ENCODE measurements at regions not wholly inside any gene's neighbourhood (a gene's known extent, or its start where the extent isn't known, plus 50 kb on each side); places are given as distances from the start of the nearest gene placed in this dataset.
"Not testable (repeated sequence)": the region's sequence is repeated elsewhere in the genome, so short reads cannot be mapped to it uniquely, and the experiment has no call there.

DNA sequence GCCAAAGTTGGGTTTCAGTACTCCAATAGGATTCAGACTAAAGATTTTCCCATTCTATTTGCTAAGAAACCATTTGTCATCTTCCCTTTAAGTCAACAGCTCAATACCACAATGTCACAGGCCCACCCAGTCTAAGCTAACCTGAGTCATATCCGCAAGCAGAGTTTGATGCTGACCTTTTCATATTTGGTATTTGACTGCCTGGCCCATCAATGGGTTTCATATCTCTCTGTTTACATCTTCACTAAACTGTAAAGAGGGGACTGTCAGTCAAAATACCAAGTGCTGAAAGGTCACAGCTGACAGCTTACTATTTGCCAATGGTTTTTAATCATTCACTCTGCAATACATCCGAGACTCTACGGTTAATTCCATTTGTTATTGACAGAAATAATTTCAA, 707.5 kb upstream of the ACTRT1 start:
- DNase-seq = no peak

DNA sequence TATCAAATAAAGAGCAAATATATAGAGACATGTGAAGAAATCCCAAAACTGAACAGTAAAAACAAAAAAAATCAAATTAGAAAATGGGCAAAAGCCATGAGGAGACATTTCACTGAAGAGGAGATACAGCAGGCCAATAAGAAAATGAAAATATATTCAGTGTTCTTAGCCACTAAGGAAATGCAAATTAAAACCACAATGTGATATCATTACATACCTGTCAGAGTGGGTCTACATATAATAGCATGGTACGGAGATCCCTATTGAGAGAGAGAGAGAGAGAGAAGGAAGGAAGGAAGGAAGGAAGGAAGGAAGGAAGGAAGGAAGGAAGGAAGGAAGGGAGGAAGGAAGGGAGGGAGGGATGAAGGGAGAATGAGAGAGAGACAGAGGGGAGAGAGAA, 707.0 kb upstream of the ACTRT1 start:
- DNase-seq = no peak

DNA sequence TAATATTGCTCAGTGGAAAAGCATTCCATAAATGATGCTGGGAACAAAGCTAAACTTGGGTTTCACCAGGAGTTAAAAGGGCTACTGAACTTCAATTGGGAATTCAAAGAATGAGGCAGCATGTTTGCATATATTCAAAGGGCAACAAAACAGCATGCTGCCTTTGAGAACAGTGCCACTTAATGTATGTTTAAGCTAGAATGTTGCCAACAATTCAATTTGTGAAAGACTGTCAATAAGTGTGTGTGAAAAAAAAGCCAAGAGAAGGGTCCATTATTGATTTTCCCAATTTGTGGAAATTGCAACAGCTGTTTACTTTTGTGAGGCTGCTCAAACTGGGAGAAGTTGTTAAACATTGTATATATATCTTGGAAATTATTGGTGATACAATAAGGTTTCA, 701.9 kb upstream of the ACTRT1 start:
- no peak for DNase-seq

DNA sequence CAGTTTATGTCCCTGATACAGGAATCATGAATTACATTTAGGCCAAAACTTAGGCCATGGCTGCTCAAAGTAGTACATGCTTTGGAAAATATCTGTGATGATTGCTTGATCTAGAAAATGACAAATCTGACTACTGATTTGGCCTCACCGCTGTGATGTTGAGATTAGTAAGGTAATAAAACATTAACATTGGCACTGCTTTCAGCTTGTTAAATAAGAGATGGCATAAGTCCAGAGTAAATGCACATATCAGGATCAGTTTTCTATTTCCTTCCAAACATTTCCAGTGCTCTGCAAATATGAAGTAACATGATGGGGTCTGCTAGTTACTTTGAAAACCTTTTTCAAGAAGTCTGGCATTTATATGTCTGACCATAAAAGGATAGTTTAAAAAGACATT, 687.3 kb upstream of the ACTRT1 start:
- DNase-seq = no peak

DNA sequence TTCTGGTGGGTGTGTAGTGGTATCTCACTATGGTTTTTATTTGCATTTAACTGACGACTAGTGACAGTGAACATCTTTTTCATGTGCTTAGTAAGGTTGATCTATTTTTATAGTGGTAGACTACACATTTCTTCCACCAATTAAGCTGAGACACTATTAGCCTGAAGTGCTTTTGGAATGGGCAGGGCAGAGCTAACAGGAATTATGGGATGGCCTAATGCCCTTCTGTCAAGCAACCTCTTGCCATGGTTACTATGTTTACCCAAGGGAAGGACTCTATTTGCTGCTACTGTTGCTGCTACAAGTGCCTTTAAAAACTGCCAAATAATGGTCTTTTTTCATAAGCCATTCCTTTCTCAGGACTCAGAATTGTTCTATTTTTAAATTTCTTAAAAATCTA, 676.7 kb upstream of the ACTRT1 start:
- no peak for DNase-seq

DNA sequence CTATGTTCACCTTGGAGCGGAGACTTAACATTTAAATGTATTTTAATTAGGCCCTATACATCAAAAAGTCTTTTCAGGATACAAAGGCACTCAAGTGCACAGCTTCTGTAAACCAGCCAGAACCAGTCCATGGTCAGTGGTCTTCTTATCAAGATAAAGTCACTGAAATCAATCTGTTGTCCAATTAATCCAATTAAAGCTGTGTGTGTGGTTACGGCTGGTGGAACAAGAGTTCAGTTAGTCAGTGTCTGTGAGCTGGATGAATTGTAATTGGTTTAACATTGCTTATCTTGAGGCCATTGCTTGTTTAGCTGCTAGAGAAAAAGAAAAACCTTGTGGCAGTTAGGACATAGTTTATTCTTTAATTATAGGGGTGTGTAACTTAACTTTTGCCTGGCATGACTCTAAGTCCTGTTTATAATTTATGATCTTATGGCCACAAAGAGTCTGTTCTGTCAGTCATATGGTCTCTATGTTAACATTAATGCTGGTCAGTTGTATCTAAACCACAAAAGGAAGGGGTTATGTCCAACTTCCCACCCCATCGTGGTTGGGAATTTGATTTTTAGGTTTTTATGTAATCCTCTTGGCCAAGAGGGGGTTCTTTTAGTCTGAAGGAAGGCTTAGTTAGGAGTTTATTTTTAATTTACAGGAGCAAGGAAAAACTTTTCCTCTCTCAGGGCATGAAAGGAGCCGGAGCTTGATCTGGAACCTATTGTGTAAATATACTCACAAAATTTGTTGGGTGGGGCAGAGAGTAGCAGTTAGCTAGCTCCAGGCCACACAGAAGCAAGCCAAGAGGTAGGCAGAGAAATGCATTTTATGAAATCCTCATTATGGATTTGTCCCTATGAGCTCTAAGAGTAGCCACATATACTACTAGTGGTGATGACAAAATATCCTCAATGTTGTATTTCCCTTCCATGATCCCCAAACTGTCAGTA, 665.7 kb upstream of the ACTRT1 start:
- no peak for DNase-seq

DNA sequence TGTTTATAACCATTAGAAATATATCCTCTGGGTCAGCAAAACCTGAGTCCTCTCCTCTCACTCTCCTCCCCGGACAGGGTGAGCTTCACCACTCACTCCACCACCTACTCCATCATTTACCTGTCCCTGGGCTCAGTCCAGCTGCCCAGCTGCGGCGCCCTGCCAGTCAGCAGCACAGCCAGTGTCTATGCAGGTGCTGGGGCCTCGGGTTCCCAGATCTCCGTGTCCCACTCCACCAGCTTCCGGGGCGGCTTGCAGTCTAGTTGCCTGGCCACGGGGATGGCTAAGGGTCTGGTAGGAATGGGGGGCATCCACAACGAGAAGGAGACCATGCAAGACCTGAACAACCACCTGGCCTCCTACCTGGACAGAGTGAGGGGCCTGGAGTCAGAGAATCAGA, 662.2 kb upstream of the ACTRT1 start:
- DNase-seq = no peak

DNA sequence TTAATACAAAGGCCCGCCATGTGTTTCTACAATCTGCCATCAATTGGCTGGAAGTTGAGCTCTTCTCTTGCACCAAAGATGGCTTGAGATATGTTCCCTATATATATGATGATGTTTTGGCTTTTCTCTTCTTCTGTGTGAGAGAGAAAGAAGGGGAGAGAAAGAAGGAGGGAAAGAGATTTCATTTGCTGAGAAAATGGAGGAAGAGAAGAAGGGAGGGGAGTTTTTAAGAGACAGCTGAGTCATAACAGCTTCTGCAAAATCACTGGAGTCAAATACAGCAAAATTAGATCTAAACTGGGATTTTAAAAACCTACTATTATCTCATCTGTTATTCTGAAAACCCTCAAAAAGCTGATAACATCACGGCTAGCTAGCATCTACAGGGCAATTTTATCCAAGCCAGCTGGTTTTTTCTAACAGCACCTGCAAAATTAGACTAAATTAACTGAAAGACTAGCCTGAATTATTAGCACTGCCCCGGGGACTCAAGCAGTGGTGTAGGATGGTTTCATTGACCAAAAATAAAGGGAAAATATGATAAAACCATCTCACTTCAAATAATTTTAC, 647.6 kb upstream of the ACTRT1 start:
- DNase-seq = no peak

DNA sequence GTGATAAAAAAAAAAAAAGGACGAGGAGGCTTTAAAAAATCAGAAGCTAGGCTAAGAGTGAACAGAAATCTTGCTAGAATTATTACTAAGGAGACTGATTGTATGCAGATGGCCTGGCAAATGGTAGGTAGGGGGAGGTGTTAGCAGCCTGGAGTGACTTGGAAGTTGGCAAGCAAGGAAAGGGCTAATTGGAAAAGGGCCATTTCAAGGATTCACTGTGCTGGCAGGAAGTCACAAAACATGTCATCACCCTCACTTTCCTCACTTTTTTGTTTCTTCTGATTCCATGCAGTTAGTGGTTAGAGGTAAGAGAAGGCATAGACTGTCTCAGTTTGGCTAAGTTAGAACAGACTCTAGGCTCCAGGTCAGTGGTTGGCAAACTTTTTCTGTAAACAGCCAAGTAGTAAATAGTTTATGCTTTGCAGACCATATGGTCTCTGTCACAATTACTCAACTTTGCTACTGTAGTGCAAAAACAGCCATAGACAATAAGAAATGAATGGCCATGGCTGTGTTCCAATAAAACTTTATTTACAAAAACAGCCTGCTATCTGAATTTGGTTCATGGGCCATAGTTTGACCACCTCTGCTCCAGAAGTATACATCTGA, 646.5 kb upstream of the ACTRT1 start:
- no peak for DNase-seq

DNA sequence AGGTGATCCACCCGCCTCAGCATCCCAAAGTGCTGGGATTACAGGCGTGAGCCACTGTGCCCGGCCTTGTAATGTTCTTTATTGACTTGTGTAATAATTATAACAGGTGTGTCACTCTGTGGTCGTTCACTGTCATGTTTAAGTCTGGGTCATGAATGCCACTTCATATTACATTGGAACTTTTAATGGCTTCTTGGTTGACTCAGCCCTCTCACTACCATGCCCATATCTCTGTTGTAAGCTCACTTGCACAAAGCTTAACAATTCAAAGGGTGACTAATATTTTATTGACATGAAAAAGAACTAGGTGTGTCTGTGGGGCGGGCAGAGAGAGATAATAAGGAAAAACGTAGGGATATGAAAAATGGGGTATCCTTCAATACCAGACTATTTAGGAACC, 639.7 kb upstream of the ACTRT1 start:
- no peak for DNase-seq

DNA sequence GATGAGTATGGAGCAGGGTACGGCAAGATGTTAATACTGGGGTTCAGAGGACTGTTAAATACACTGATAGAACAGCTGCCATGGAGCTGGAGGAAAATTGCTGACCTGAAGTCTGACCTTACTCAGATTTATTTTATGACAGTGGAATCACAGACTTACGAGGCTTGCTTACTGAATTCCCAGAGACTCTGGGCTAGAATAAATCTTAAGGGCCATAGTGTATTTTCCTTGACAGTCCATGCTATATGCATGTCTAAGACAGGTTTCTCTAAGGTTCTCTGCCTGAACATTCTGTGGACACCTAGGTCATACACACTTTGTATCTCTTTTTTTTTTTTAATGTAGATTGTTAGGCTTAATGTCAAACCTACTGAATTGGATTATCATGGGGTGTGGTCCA, 633.2 kb upstream of the ACTRT1 start:
- DNase-seq = no peak

DNA sequence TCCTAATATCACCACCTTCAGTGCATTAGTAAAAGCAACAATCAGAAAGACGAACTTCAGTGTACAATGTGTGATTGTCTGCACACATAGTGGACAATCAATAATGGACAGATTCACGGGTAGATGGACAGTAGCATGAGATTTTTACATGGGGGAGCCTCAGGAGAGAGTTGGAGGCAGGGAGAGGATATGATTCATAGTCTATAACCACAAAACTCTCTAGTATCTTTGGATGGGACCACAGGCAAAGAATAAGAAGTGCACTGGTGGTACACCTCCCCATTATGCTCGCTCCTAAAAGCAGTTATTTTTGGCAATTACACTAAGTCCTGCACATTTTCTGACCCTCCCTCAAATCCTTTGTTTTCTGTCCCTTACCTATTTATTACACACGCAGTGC, 624.4 kb upstream of the ACTRT1 start:
- no peak for DNase-seq

DNA sequence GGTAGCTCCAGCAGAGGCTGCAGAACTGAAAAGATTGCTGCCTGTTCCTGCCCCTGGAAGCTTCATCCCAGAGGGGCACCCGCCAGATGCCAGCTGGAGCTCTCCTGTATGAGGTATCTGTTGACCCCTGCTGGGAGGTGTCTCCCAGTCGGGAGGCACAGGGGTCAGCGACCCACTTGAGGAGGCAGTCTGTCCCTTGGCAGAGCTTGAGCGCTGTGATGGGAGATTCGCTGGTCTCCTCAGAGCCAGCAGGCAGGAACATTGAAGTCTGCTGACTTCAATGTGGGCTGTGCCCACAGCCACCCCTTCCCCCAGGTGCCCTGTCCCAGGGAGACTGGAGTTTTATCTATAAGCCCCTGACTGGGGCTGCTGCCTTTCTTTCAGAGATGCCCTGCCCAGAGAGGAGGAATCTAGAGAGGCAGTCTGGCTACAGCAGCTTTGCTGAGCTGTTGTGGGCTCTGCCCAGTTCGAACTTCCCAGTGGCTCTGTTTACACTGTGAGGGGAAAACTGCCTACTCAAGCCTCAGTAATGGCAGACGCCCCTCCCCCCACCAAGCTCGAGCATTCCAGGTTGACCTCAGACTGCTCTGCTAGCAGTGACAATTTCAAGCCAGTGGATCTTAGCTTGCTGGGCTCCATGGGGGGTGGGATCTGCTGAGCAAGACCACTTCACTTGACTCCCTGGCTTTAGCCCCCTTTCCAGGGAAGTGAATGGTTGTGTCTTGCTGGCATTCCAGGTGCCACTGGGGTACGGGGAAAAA, 622.3 kb upstream of the ACTRT1 start:
- not testable (repeated sequence) for DNase-seq

DNA sequence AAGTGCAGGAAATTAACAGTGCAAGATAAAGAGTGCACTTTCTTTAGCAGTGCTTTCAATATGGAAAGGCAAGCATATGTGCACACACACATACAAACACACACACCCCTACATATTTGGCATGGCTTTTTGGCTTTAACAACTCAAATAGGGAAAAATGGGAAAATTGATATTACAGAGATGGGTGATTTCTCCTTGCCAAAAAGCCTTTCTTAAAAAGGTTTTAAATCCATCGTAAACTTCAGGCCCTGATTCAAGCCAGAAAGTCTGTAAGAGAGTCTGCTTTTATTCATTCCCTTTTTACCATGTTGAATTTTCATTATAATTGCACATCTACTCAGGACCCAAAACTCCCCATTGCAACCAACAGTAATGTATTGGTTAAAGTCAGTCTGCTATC, 612.0 kb upstream of the ACTRT1 start:
- no peak for DNase-seq

DNA sequence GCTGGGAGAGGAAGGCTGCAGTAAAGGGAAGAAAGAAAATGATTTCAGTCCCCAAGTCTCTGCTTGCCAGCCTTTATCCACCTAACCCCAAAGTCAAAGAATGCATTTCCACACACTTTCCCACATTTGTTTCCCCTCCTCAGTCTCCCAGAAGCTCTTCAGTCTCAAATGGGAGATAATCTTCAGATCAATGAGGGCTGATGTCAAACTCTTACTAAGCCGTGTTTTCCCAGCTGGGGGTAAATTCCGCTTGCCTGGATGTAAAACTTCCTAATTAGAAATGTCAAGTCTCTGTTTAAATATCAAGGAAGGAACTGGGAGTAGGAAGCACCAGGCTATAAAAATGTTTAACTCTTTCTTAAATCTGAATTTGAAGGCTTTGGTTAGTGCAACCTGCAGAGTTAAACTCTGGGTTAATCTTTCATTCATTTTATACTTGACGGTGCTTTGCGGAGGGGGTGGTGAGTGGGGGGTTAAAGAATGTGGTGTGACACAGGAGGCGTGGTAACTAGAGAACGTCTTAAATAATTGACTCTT, 601.4 kb upstream of the ACTRT1 start:
- no peak for DNase-seq

DNA sequence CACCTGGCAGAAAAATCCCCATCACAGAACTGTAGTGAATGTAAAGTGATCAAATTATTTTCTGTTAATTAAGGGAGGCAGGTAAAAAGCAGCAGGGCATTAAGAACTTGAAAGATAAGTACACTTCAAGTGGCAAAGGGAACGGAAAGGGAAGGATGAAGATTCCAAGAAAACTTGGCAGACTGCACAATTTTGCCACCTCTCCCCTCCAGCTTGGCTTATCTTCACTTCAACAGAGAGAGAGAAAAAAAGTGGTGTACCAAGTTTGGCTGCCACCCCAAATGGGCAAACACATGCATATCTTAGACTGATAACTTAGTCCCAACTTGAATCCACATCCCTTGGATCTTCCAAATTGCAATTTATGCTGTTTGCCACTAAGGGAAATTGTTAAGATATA, 598.1 kb upstream of the ACTRT1 start:
- DNase-seq = no peak

DNA sequence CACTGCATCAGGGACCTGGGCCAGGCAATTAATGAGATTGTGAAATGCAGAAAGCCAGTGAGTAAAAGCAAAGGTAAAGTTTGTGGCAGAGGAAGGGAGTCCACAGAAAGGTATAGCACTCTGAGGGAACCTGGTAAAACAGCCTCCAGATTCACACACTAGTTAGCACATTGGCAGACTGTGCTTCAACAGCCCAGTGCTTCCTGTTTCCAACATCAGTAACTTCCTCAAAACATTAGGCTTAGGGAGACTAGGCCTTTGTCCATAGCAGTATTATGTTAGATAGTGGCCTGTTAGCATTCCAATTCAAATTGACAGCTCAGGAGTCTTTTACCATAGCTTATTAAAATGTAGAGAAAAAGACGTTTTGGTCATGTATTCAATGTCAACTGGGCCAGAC, 582.6 kb upstream of the ACTRT1 start:
- no peak for DNase-seq

DNA sequence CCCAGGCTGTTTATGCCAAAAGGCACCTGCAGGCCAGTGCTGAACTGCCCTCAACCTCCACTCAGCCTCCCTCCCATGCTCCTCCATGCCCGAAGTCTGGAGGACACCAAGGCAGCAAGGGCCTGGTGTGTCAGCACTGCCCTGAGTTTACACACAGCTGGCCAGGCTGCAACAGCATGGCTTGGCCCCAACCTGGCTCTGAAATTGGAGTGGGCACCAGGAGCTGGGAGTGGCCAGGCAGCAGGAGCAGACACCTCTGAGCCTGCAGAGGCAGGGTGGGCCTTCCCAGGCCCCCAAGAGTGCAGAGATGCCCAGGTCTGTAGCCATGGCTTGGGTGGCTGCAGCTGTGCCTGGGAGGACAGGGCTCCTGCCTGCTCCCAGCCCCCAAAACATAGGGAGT, 571.2 kb upstream of the ACTRT1 start:
- no peak for DNase-seq

DNA sequence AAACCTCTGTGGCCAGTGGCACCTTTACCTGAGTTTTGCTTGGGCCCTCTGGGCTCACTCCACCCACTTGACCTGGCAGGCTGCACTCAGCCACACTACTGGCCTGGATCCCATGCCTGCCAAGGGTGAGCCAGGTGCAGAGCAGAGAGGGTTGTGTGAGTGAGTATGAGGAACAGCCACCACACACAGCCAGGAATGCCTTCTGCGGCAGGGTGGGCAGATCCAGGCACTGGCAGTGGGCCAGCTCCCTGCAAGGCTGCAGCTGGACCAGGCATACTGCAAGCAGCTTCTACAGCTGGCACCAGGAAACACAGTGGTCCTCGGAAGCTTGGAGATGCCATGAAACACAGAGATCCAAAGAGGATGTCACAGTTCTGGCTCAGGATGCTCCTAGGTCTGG, 570.1 kb upstream of the ACTRT1 start:
- DNase-seq = no peak

DNA sequence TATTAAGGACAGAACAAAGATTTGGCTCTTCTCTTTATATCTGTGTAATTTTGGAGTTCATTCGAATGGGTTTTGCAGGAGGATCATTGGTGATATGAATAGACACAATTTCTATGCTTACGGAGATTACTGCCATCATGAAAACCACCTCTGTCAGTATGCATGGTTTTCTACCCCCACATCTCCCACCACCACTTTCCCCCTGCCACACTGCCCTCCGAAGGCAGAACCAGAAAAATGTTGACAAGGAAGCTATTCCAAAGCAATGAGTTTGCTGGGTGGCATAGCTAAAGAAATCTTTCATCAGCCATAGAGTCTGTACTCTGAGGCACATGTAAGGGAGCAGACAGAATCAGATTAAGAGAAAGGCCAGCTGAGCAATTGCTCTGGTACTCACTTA, 567.3 kb upstream of the ACTRT1 start:
- DNase-seq = no peak

DNA sequence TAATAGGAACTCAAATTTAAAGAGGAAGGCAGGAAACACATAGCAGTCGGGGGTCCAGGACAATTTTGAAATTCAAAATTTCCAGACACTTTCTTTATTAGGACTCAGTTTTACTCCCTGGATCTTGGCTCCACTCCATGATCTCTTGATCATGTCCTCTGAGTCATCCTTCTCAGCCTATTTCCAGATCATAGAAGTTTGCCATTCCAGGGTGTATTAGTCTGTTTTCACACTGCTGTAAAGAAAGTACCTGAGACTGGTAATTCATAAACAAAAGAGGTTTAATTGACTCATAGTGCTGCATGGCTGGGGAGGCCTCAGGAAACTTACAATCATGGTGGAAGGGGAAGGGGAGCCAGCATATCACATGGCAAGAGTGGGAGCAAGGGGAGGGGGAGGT, 564.7 kb upstream of the ACTRT1 start:
- DNase-seq = no peak

DNA sequence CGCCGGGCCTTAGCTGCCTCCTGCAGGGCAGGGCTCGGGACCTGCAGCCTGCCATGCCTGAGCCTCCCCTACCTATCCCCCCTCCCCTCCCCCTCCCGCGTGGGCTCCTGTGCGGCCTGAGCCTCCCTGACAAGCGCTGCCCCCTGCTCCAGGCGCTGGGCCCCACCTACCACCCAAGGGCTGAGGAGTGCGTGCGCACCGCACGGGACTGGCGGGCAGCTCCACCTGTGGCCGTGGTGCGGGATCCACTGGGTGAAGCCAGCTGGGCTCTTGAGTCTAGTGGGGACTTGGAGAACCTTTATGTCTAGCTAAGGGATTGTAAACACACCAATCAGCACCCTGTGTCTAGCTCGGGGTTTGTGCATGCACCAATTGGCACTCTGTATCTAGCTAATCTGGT, 554.6 kb upstream of the ACTRT1 start:
- DNase-seq = not testable (repeated sequence)

DNA sequence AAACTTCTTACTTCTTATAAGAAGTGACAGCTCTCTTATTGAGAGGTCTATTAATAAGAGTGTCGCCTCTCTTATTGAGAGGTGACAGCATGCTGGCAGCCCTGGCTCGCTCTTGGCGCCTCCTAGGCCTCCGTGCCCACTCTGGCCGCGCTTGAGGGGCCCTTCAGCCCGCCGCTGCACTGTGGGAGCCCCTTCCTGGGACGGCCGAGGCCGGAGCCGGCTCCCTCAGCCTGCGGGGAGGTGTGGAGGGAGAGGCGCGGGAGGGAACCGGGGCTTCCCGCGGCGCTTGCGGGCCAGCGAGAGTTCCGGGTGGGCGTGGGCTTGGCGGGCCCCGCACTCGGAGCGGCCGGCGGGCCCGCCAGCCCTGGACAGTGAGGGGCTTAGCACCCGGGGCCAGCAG, 554.2 kb upstream of the ACTRT1 start:
- not testable (repeated sequence) for DNase-seq

Measured in C1 segment of cervical spinal cord (tissue), 14 donors.